RWPE2 (cell line): ENCODE measurements at regions not wholly inside any gene's neighbourhood (a gene's known extent, or its start where the extent isn't known, plus 50 kb on each side); places are given as distances from the start of the nearest gene placed in this dataset.
A peak's percentile ranks its signal among the peaks of the same experiment; 100 is the strongest.

Experiments
- ATAC-seq: fragments of 200-7000 bp; cut with Tn5 transposase; 3 replicates; pipeline ENCODE4 v1.9.1; 2021; ENCODE audit warnings: low read depth
- DNase-seq: peaks from one replicate; pipeline ENCODE4 v3.0.0-alpha.2; 2020; ENCODE audit warnings: low spot score
- H3K27ac ChIP-seq: fragments of 450-650 bp; 2 replicates; pipeline ENCODE4 v1.5.1; 2017; ENCODE audit warnings: mild to moderate bottlenecking; ENCODE audit not compliant: poor library complexity, severe bottlenecking
- H3K27me3 ChIP-seq: fragments of 250-450 bp; sonication (Bioruptor Pico); 2 replicates; pipeline ENCODE4 v1.5.1; 2021; ENCODE audit warnings: mild to moderate bottlenecking, moderate library complexity; ENCODE audit not compliant: insufficient read depth, poor library complexity, severe bottlenecking
- H3K36me3 ChIP-seq: fragments of 250-450 bp; sonication (Bioruptor Pico); 2 replicates; pipeline ENCODE4 v1.5.1; 2020; ENCODE audit warnings: low read depth, mild to moderate bottlenecking, moderate library complexity
- H3K4me1 ChIP-seq: fragments of 250-450 bp; sonication (Bioruptor Pico); 2 replicates; pipeline ENCODE4 v1.5.1; 2021; ENCODE audit warnings: mild to moderate bottlenecking, moderate library complexity; ENCODE audit not compliant: insufficient read depth, poor library complexity, severe bottlenecking
- H3K4me3 ChIP-seq: fragments of 250-450 bp; sonication (Bioruptor Pico); 2 replicates; pipeline ENCODE4 v1.5.1; 2021; ENCODE audit warnings: mild to moderate bottlenecking, moderate library complexity; ENCODE audit not compliant: severe bottlenecking
- H3K9me3 ChIP-seq: fragments of 250-450 bp; sonication (Bioruptor Pico); 2 replicates; pipeline ENCODE4 v1.5.1; 2021; ENCODE audit warnings: mild to moderate bottlenecking, moderate library complexity; ENCODE audit not compliant: severe bottlenecking
- CTCF ChIP-seq: fragments of 450-650 bp; IDR thresholded peaks from one replicate; pipeline ENCODE4 v1.5.1; 2017; ENCODE audit warnings: mild to moderate bottlenecking, moderate library complexity; ENCODE audit not compliant: poor library complexity, severe bottlenecking

GRCh38 chr5:77893225-77893860, 117.2 kb upstream of the TBCA start:
- no peaks in the 10 kb centered on the region for H3K36me3 ChIP-seq
- no peaks in the 10 kb centered on the region for H3K9me3 ChIP-seq
- H3K4me1 ChIP-seq, result peaks cover 18% of the 10 kb centered on the region
- H3K27ac ChIP-seq, result peak overlapping the region; percentile 55
- TF ChIP-seq CTCF, result no peak
- H3K4me3 ChIP-seq, result no peak overlapping the region
- ATAC-seq (peak; percentile 100), DNase-seq (peak; percentile 89)
- H3K27me3 ChIP-seq, result no peaks in the 10 kb centered on the region

GRCh38 chr5:77892061-77893010, 116.2 kb upstream of the TBCA start:
- Histone ChIP-seq H3K36me3 (no peaks in the 10 kb centered on the region), H3K27ac (peak overlapping the region; percentile 55), H3K9me3 (no peaks in the 10 kb centered on the region), H3K4me3 (no peak overlapping the region), H3K4me1 (peaks cover 18% of the 10 kb centered on the region), H3K27me3 (no peaks in the 10 kb centered on the region)
- ATAC-seq (no peak), DNase-seq (no peak)
- no peak for TF ChIP-seq CTCF

- ATAC-seq (no peak), DNase-seq (no peak)
- H3K9me3 ChIP-seq, result no peaks in the 10 kb centered on the region
- H3K4me1 ChIP-seq, result peaks cover 20% of the 10 kb centered on the region
- no peak overlapping the region for H3K4me3 ChIP-seq
- H3K27ac ChIP-seq, result no peak overlapping the region
- TF ChIP-seq CTCF, result no peak
- no peaks in the 10 kb centered on the region for H3K27me3 ChIP-seq
- no peaks in the 10 kb centered on the region for H3K36me3 ChIP-seq
These were observed 109.4 kb upstream of the TBCA start for GRCh38 chr5:77885519-77885918.

- Histone ChIP-seq H3K4me3 (no peak overlapping the region), H3K9me3 (no peaks in the 10 kb centered on the region), H3K27ac (peak overlapping the region; percentile 70), H3K27me3 (no peaks in the 10 kb centered on the region), H3K36me3 (no peaks in the 10 kb centered on the region), H3K4me1 (peaks cover 27% of the 10 kb centered on the region)
- no peak for DNase-seq
- peak; percentile 69 for ATAC-seq
- TF ChIP-seq CTCF, result no peak
These were observed 106.6 kb upstream of the TBCA start for GRCh38 chr5:77882670-77883257.
